ENCODE measurements at regions not wholly inside any gene's neighbourhood (a gene's known extent, or its start where the extent isn't known, plus 50 kb on each side); places are given as distances from the start of the nearest gene placed in this dataset.

DNA sequence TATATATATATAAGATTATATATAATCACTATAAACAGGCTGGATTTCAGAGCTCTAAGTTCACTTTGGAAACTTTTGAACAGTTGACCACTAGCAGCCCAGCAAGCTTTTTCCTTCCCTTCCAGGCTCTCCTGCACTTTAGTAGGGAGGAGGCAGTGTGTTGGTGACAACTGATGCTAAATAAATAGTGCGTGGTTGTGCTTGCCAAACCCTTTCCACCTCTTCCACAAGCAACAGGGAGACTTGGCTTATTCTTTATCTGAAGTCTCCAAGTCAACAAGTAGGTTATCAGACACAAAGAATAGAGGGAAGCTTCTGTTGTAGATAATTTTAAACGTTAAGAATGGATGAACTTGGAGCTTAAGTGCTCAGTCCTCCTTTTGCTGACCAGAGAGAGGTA is 408.2 kb upstream of the HNRNPA3 start:
- no peak overlapping the region for H3K4me3 ChIP-seq (ENCODE audit: low read length)
- H3F3A ChIP-seq (ENCODE audit: low read length, unreplicated experiment), result no peaks in the 10 kb centered on the region
- no peak overlapping the region for H3K4me2 ChIP-seq (ENCODE audit: low read length)
- intact Hi-C loops (cut with micrococcal nuclease), result no loop called here
- peaks cover 5% of the 10 kb centered on the region; the same call in 1 of the 2 replicates for H3K27me3 ChIP-seq (ENCODE audit: low read length)
- H3K27ac ChIP-seq (ENCODE audit: low read length), result no peak overlapping the region
- BruUV-seq (replicated peaks), result no TSS peak
- ChIA-PET POLR2A (ENCODE audit: unreplicated experiment) (no interaction called here), CTCF (no interaction called here)
- no peaks in the 10 kb centered on the region for H4K20me1 ChIP-seq (ENCODE audit: low read length)
- H3K4me1 ChIP-seq (ENCODE audit: insufficient read depth, low read length), result no peaks in the 10 kb centered on the region
- no peaks in the 10 kb centered on the region for H3K79me2 ChIP-seq (ENCODE audit: low read length)
- no peak for DNase-seq
- H3K9me2 ChIP-seq (replicated peaks; ENCODE audit: low read length), result 0 out of 2 replicates have a peak, but pooled peaks cover 4% of the 10 kb centered on the region
- no peak for TF ChIP-seq CTCF (conservative IDR thresholded peaks at IDR 0.05; ENCODE audit: low read depth, low read length)
- TF ChIP-seq EZH2phosphoT487 (IDR thresholded peaks at IDR 0.05; ENCODE audit: borderline replicate concordance, low read length), result no peak
- no peaks in the 10 kb centered on the region for H3K9me3 ChIP-seq (ENCODE audit: low read length)
- ATAC-seq, result no peak
- H2AFZ ChIP-seq (ENCODE audit: low read length), result no peak overlapping the region
- no peak overlapping the region for H3K9ac ChIP-seq (ENCODE audit: low read length)
- H3K36me3 ChIP-seq (ENCODE audit: low read depth, low read length), result no peaks in the 10 kb centered on the region

GRCh38 chr2:176805345-176805744 is 407.2 kb upstream of the HNRNPA3 start:
- ChIA-PET CTCF (no interaction called here), POLR2A (ENCODE audit: unreplicated experiment) (no interaction called here)
- TF ChIP-seq EZH2phosphoT487 (IDR thresholded peaks at IDR 0.05; ENCODE audit: borderline replicate concordance, low read length), result no peak
- ATAC-seq (no peak), DNase-seq (no peak)
- no TSS peak for BruUV-seq (replicated peaks)
- Histone ChIP-seq H3F3A (ENCODE audit: low read length, unreplicated experiment) (no peaks in the 10 kb centered on the region), H3K9me2 (replicated peaks; ENCODE audit: low read length) (0 out of 2 replicates have a peak, but pooled peaks cover 4% of the 10 kb centered on the region), H2AFZ (ENCODE audit: low read length) (no peak overlapping the region), H3K27ac (ENCODE audit: low read length) (no peak overlapping the region), H3K9me3 (ENCODE audit: low read length) (no peaks in the 10 kb centered on the region), H4K20me1 (ENCODE audit: low read length) (no peaks in the 10 kb centered on the region), H3K4me2 (ENCODE audit: low read length) (no peak overlapping the region), H3K9ac (ENCODE audit: low read length) (no peak overlapping the region), H3K4me1 (ENCODE audit: insufficient read depth, low read length) (no peaks in the 10 kb centered on the region), H3K27me3 (ENCODE audit: low read length) (peaks cover 5% of the 10 kb centered on the region; the same call in 1 of the 2 replicates), H3K4me3 (ENCODE audit: low read length) (no peak overlapping the region), H3K36me3 (ENCODE audit: low read depth, low read length) (no peaks in the 10 kb centered on the region), H3K79me2 (ENCODE audit: low read length) (no peaks in the 10 kb centered on the region)
- intact Hi-C loops (cut with micrococcal nuclease), result no loop called here

DNA sequence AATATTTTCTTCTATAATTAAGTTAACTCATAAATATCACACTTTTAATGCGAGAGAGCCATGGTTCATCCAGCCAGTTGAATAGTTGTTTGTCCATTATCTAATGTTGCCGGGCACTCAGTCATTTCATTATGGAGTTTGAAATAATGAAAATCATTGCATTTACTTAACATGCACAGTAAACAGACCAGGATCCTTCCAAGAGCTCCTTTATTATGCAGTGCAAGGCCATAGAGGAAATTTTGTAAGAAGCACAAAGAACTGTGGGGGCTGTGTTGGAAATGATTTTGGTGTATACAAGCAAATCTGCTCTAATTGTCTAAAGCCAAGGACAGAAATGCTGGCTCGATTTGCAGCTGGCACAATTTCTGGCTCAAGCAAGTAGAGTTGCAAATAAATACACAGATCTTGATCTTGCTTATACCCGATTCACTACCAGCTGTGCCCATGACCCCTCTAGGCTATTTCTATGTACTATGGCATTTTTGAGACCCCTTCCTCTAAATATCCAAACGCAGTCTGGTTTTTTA is 400.3 kb upstream of the HNRNPA3 start:
- Histone ChIP-seq H3K9me2 (replicated peaks; ENCODE audit: low read length) (0 out of 2 replicates have a peak, but pooled peaks cover 4% of the 10 kb centered on the region), H3K9ac (ENCODE audit: low read length) (no peak overlapping the region), H3K4me2 (ENCODE audit: low read length) (no peak overlapping the region), H3K27ac (ENCODE audit: low read length) (no peak overlapping the region), H3K9me3 (ENCODE audit: low read length) (no peaks in the 10 kb centered on the region), H2AFZ (ENCODE audit: low read length) (no peak overlapping the region), H3K36me3 (ENCODE audit: low read depth, low read length) (no peaks in the 10 kb centered on the region), H3K79me2 (ENCODE audit: low read length) (no peaks in the 10 kb centered on the region), H4K20me1 (ENCODE audit: low read length) (no peaks in the 10 kb centered on the region), H3F3A (ENCODE audit: low read length, unreplicated experiment) (no peaks in the 10 kb centered on the region), H3K4me3 (ENCODE audit: low read length) (no peak overlapping the region), H3K4me1 (ENCODE audit: insufficient read depth, low read length) (peaks cover 14% of the 10 kb centered on the region), H3K27me3 (ENCODE audit: low read length) (no peaks in the 10 kb centered on the region)
- TF ChIP-seq CTCF (conservative IDR thresholded peaks at IDR 0.05; ENCODE audit: low read depth, low read length) (no peak), EZH2phosphoT487 (IDR thresholded peaks at IDR 0.05; ENCODE audit: borderline replicate concordance, low read length) (no peak), EZH2 (IDR thresholded peaks at IDR 0.05; ENCODE audit: low read length, unreplicated experiment) (no peak)
- no TSS peak for BruUV-seq (replicated peaks)
- CTCF ChIA-PET, result no interaction called here
- ATAC-seq (no peak), DNase-seq (no peak)
- intact Hi-C loops (cut with micrococcal nuclease), result loop anchor here (5.0 to 10.0 kb wide), 2 partner anchors 368 to 700 kb away; no protein-coding TSS in a partner anchor
- POLR2A ChIA-PET (ENCODE audit: unreplicated experiment), result no interaction called here
